GM21619 (cell line): ENCODE measurements at regions not wholly inside any gene's neighbourhood (a gene's known extent, or its start where the extent isn't known, plus 50 kb on each side); places are given as distances from the start of the nearest gene placed in this dataset.

Source experiments
- ATAC-seq: cut with Tn5 transposase; IDR thresholded peaks from one replicate; pipeline ENCODE4 v1.9.1; 2021; ENCODE audit not compliant: unreplicated experiment

- ATAC-seq = no peak
These were observed 242.2 kb downstream of the SPTSSA start for GRCh38 chr14:34219661-34220377.

- ATAC-seq = no peak
These were observed 243.2 kb downstream of the SPTSSA start for GRCh38 chr14:34218881-34219280.

- no peak for ATAC-seq
These were observed 247.1 kb downstream of the SPTSSA start for GRCh38 chr14:34214961-34215360.

- no peak for ATAC-seq
These were observed 248.7 kb downstream of the SPTSSA start for GRCh38 chr14:34213332-34213731.

- ATAC-seq = no peak
These were observed 249.7 kb downstream of the SPTSSA start for GRCh38 chr14:34212172-34212929.

- ATAC-seq = peak; percentile 82
These were observed 250.3 kb downstream of the SPTSSA start for GRCh38 chr14:34211732-34212131.

GRCh38 chr14:34208532-34208931 lies 253.5 kb downstream of the SPTSSA start:
- no peak for ATAC-seq

GRCh38 chr14:34205799-34206198 lies 254.9 kb upstream of the EGLN3 start:
- ATAC-seq = no peak

GRCh38 chr14:34204774-34205173 lies 253.9 kb upstream of the EGLN3 start:
- ATAC-seq = no peak

- no peak for ATAC-seq
These were observed 252.4 kb upstream of the EGLN3 start for GRCh38 chr14:34203251-34203722.

GRCh38 chr14:34201909-34202637 lies 251.2 kb upstream of the EGLN3 start:
- ATAC-seq = no peak

- ATAC-seq = no peak
These were observed 248.7 kb upstream of the EGLN3 start for GRCh38 chr14:34199585-34199984.

- ATAC-seq = no peak
These were observed 247.2 kb upstream of the EGLN3 start for GRCh38 chr14:34198096-34198495.

- ATAC-seq = no peak
These were observed 245.1 kb upstream of the EGLN3 start for GRCh38 chr14:34195964-34196363.

GRCh38 chr14:34190717-34191116 lies 239.8 kb upstream of the EGLN3 start:
- ATAC-seq = no peak

- ATAC-seq = no peak
These were observed 239.0 kb upstream of the EGLN3 start for GRCh38 chr14:34189866-34190265.

- ATAC-seq = no peak
These were observed 236.7 kb upstream of the EGLN3 start for GRCh38 chr14:34187519-34188044.

- no peak for ATAC-seq
These were observed 236.2 kb upstream of the EGLN3 start for GRCh38 chr14:34187061-34187460.

- no peak for ATAC-seq
These were observed 233.3 kb upstream of the EGLN3 start for GRCh38 chr14:34184126-34184525.

GRCh38 chr14:34183478-34183877 lies 232.6 kb upstream of the EGLN3 start:
- ATAC-seq = no peak

GRCh38 chr14:34181338-34181737 lies 230.5 kb upstream of the EGLN3 start:
- no peak for ATAC-seq
